ENCODE measurements at regions not wholly inside any gene's neighbourhood (a gene's known extent, or its start where the extent isn't known, plus 50 kb on each side); places are given as distances from the start of the nearest gene placed in this dataset.
A peak's percentile ranks its signal among the peaks of the same experiment; 100 is the strongest.
"Not testable (repeated sequence)": the region's sequence is repeated elsewhere in the genome, so short reads cannot be mapped to it uniquely, and the experiment has no call there.

DNA sequence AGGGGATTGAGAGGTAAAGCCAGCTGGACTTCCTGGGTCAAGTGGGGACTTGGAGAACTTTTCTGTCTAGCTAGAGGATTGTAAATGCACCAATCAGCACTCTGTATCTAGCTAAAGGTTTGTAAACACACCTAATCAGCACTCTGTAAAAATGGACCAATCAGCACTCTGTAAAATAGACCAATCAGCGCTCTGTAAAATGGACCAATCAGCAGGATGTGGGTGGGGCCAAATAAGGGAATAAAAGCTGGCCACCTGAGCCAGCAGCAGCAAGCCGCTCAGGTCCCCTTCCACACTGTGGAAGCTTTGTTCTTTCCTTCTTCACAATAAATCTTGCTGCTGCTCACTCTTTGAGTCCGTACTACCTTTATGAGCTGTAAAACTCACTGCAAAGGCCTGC is 87.7 kb downstream of the COPRS start:
- H3K4me3 ChIP-seq; ATAC-seq (replicated peaks in 6 of 8); in situ Hi-C loops (cut with MboI; ENCODE audit: low pct_unique_long_range_greater_than_20kb in 2 of 9, low sequenced_read_pairs in 9 of 9, unreplicated experiment in 9 of 9); H3K4me1 ChIP-seq (replicated peaks in 1 of 2); H3K27ac ChIP-seq: not testable (repeated sequence)
- WGBS, 10 experiments: 82 to 100% (median 97%) methylated on average over 1 to 3 of the region's 3 CpGs; no CpG with 5 or more reads in 6 of the 10 experiments

DNA sequence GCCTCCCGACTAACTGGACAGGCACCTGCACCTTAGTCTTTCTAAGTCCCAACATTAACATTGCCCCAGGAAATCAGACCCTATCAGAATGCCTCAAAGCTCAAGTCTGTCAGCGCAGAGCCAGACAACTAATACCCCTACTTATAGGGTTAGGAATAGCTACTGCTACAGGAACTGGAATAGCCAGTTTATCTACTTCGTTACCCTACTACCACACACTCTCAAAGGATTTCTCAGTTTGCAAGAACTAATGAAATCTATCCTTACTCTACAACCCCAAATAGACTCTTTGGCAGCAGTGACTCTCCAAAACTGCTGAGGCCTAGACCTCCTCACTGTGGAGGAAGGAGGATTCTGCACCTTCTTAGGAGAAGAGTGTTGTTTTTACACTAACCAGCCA is 88.5 kb downstream of the COPRS start:
- H3K27ac ChIP-seq; H3K4me1 ChIP-seq (replicated peaks in 1 of 2); in situ Hi-C loops (cut with MboI; ENCODE audit: low pct_unique_long_range_greater_than_20kb in 2 of 9, low sequenced_read_pairs in 9 of 9, unreplicated experiment in 9 of 9); ATAC-seq (replicated peaks in 6 of 8); H3K4me3 ChIP-seq: not testable (repeated sequence)
- 90 to 100% (median 100%) methylated on average over 1 to 3 of the region's 3 CpGs; no CpG with 5 or more reads in 3 of the 10 experiments for WGBS, 10 experiments

DNA sequence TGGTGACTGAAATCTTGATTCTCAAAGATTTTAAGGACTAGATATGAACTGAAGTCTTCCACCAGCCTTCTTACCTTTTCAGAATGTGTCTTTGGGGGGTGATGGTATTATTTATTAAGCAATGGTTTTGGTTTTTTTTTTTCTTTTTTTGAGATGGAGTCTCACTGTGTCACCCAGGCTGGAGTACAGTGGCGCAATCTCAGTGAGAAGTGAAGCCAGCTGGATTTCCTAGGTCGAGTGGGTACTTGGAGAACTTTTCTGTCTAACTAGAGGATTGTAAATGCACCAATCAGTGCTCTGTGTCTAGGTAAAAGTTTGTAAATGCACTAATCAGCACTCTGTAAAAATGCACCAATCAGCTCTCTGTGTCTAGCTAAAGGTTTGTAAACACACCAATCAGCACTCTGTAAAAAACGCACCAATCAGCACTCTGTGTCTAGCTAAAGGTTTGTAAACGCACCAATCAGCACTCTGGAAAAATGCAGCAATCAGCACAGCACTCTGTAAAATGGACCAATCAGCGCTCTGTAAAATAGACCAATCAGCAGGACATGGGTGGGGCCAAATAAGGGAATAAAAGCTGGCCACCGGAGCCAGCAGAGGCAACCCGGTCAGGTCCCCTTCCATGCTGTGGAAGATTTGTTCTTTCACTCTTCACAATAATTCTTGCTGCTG is 97.1 kb downstream of the COPRS start:
- H3K4me1 ChIP-seq (replicated peaks in 1 of 2); in situ Hi-C loops (cut with MboI; ENCODE audit: low pct_unique_long_range_greater_than_20kb in 2 of 9, low sequenced_read_pairs in 9 of 9, unreplicated experiment in 9 of 9); H3K4me3 ChIP-seq; ATAC-seq (replicated peaks in 6 of 8); H3K27ac ChIP-seq: not testable (repeated sequence)
- 68 to 92% (median 81%) methylated on average over 1 to 7 of the region's 7 CpGs; no CpG with 5 or more reads in 3 of the 10 experiments for WGBS, 10 experiments

DNA sequence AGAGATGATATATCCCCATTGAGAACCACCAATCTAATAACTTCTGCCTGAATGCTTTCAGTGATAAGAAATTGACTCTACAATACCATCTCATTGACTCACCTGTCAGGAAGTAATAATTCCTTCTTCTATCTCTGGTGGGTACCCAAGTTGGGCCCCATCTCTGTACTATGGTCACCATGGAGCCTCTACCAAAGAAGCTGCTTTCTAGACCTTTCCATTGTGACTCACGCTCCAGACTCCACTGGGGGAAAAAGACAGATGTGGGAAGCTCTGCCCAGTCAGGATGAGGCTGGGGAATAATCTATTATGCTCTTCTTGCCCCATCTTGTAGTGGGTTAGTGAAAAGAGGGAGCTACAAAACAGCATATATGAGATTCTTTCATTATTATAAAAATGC is 100.4 kb downstream of the COPRS start:
- H3K4me3 ChIP-seq: no peak overlapping the region
- ATAC-seq (replicated peaks in 6 of 8): peak in 1 of 8 experiments; percentile 21
- H3K4me1 ChIP-seq (replicated peaks in 1 of 2): no peaks in the 10 kb centered on the region
- 13 to 71% (median 42%) methylated on average over 1 of the region's 1 CpG; no CpG with 5 or more reads in 6 of the 10 experiments for WGBS, 10 experiments
- H3K27ac ChIP-seq: no peak overlapping the region
- in situ Hi-C loops (cut with MboI; ENCODE audit: low pct_unique_long_range_greater_than_20kb in 2 of 9, low sequenced_read_pairs in 9 of 9, unreplicated experiment in 9 of 9): no loop called here

DNA sequence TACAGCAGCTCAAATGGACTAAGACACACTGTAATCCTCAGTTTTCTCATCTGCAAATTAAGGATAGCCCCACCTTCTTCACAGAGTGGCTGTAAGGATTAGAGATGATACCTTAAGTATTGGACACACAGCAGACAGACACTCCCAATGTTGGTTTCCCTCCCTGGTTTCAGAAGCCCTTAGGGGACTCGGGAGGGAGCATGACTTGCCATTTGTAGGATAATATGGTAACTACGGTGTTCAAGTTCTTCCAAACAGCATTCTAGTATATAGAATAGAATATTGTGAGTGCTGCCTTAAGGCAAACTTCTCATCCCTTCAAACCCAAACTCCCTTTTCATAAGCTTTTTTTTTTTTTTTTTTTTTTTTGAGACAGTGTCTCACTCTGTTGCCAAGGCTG is 101.9 kb downstream of the COPRS start:
- in situ Hi-C loops (cut with MboI; ENCODE audit: low pct_unique_long_range_greater_than_20kb in 2 of 9, low sequenced_read_pairs in 9 of 9, unreplicated experiment in 9 of 9): no loop called here
- ATAC-seq (replicated peaks in 6 of 8): peak in 2 of 8 experiments; percentile 50 to 89
- H3K4me3 ChIP-seq: no peak overlapping the region
- WGBS, 10 experiments: 50 to 93% (median 80%) methylated on average over 1 to 2 of the region's 2 CpGs; no CpG with 5 or more reads in 4 of the 10 experiments
- no peak overlapping the region for H3K27ac ChIP-seq
- H3K4me1 ChIP-seq (replicated peaks in 1 of 2): no peaks in the 10 kb centered on the region

DNA sequence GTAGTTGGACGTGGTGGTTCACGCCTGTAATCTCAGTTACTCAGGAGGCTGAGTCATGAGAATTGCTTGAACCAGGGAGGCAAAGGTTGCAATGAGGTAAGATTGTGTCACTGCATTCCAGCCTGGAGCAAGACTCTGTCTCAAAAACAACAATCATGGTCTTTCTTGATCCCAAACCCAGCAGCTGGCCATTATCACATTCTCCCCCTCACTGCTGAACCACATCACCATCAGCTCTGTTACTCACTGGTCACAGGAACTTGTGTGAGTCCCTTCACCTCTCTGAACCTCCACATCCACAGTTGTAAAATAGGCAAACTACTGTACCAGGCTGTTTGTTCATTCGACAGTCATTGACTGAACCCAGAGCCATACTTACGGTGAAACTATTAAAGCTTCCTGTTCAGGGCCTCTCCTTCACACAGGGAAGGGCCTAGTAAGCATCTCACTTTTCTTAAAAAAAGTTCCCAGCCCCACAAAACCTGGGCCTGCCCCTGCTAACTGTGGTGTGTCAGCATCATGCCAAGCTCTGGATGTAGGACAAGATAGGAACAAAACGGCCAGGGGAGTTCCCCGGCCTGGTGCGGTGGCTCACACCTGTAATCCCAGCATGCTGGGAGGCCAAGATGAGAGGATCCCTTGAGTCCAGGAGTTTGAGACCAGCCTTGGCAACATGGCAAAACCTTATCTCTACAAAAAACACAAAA is 104.7 kb downstream of the COPRS start:
- no peak overlapping the region for H3K27ac ChIP-seq
- ATAC-seq (replicated peaks in 6 of 8): no peak
- H3K4me3 ChIP-seq: no peak overlapping the region
- in situ Hi-C loops (cut with MboI; ENCODE audit: low pct_unique_long_range_greater_than_20kb in 2 of 9, low sequenced_read_pairs in 9 of 9, unreplicated experiment in 9 of 9): no loop called here
- H3K4me1 ChIP-seq (replicated peaks in 1 of 2): no peaks in the 10 kb centered on the region
- 18 to 98% (median 84%) methylated on average over 2 to 4 of the region's 7 CpGs; no CpG with 5 or more reads in 3 of the 10 experiments for WGBS, 10 experiments

DNA sequence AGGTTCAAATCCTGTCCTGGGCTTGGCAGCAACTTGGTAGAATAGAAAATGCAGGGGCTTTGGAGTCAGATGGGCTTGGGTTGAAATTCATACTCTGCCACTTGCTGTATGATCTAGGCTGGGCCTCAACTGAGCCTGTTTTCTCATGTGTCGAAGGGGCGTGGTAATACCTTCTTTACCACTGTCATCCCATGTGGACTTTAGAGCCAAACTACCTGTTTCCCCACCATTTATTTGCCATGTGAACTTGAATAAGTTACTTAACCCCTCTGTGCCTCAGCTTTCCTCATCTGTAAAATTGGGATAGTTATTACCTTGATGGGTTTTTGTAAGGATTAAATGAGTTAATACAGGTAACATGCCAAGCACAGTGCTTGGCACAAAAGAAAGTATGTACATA is 106.0 kb downstream of the COPRS start:
- H3K27ac ChIP-seq: no peak overlapping the region
- no peaks in the 10 kb centered on the region for H3K4me1 ChIP-seq (replicated peaks in 1 of 2)
- ATAC-seq (replicated peaks in 6 of 8): no peak
- in situ Hi-C loops (cut with MboI; ENCODE audit: low pct_unique_long_range_greater_than_20kb in 2 of 9, low sequenced_read_pairs in 9 of 9, unreplicated experiment in 9 of 9): no loop called here
- no peak overlapping the region for H3K4me3 ChIP-seq
- WGBS, 10 experiments: 90 to 100% (median 100%) methylated on average over 1 to 2 of the region's 2 CpGs; no CpG with 5 or more reads in 6 of the 10 experiments

DNA sequence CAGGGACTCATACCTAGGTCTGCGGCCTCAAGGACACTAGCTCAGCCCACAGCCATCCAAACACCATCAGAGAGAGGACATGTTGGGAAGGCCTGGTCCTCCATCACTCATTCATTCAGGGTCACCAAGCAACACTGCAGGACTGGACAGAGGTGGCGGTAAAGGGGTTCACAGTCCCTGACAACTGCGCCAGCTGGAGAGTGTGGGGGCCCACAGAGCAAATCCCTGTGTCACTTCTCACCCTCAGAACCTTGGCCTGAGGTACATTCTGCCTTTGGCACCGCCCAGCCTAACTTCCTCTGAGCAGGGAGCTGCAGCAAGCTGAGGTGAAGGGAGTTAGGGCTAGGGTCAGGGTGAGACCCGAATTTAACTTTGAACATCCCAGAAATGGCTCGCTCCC is 106.5 kb downstream of the COPRS start:
- Histone ChIP-seq H3K4me1 (replicated peaks in 1 of 2) (no peaks in the 10 kb centered on the region), H3K4me3 (no peak overlapping the region), H3K27ac (no peak overlapping the region)
- in situ Hi-C loops (cut with MboI; ENCODE audit: low pct_unique_long_range_greater_than_20kb in 2 of 9, low sequenced_read_pairs in 9 of 9, unreplicated experiment in 9 of 9): no loop called here
- ATAC-seq (replicated peaks in 6 of 8): no peak
- WGBS, 10 experiments: 90 to 100% (median 97%) methylated on average over 1 to 5 of the region's 6 CpGs; no CpG with 5 or more reads in 6 of the 10 experiments

DNA sequence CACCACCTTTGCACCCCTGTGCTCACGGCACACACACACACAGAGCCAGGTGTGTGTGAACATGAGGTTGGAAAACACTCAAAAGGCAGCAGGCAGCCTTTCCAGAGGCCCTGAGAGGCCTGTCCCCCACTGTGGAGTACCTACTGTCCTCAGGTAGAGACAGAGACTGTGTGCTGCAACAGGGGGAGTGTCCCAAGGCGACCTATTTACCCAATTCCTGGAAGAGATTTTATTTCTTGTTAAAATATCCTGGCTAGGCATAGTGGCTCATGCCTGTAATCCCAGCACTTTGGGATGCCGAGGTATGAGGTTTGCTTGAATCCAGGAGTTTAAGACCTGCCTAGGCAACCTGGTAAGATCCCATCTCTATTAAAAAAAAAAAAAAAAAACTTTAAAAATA is 108.5 kb downstream of the COPRS start:
- ATAC-seq (replicated peaks in 6 of 8): no peak
- in situ Hi-C loops (cut with MboI; ENCODE audit: low pct_unique_long_range_greater_than_20kb in 2 of 9, low sequenced_read_pairs in 9 of 9, unreplicated experiment in 9 of 9): no loop called here
- WGBS, 10 experiments: 80 to 100% (median 89%) methylated on average over 1 to 3 of the region's 3 CpGs; no CpG with 5 or more reads in 4 of the 10 experiments
- Histone ChIP-seq H3K4me3 (no peak overlapping the region), H3K4me1 (replicated peaks in 1 of 2) (no peaks in the 10 kb centered on the region), H3K27ac (no peak overlapping the region)

DNA sequence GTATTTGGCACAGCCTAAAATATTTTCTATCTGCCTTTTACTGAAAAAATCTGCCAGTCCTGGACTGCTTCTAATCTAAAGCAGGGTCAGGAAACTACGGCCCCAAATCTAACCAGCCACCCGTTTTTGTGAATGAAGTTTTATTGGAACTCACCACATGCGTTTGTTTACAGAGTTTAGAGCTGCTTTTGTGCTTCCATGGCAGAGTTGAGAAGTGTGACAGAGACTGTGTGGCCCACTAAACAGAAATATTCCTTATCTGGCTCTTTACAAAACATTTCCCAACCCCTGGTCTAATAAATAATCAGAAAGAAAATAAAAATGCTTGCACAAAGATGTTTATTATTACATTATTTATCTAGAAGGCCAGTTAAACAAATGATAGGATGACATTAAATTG is 110.2 kb downstream of the COPRS start:
- Histone ChIP-seq H3K4me3 (no peak overlapping the region), H3K4me1 (replicated peaks in 1 of 2) (peaks cover 3 to 4% of the 10 kb centered on the region in 2 donors), H3K27ac (no peak overlapping the region)
- WGBS, 10 experiments: 0 to 76% (median 42%) methylated on average over 1 to 3 of the region's 3 CpGs; no CpG with 5 or more reads in 3 of the 10 experiments
- in situ Hi-C loops (cut with MboI; ENCODE audit: low pct_unique_long_range_greater_than_20kb in 2 of 9, low sequenced_read_pairs in 9 of 9, unreplicated experiment in 9 of 9): no loop called here
- no peak for ATAC-seq (replicated peaks in 6 of 8)

DNA sequence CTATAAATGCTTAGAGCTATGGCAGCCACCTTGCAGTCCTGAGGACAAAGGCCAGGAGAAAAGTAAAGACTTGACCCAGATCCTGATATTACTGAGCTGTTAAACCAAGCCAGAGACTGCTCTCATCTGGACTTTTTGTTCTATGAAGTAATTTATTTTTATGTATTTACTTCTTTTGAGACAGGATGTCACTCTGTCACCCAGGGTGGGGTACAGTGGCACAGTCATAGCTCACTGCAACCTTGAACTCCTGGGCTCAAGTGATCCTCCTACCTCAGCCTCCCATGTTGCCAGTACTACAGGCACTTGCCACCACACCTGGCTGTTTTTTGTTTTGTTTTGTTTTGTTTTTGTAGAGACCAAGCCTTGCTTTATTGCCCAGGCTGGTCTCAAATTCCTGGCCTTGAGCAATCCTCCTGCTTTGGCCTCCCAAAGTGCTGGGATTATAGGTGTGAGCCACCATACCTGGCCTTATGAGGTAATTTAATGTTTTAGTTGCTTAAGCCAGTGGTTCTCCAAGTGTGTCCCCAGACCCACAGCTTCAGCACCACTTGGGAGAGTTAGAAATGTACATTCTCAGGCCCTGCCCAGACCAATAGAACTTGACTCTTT is 112.1 kb downstream of the COPRS start:
- no peak for ATAC-seq (replicated peaks in 6 of 8)
- in situ Hi-C loops (cut with MboI; ENCODE audit: low pct_unique_long_range_greater_than_20kb in 2 of 9, low sequenced_read_pairs in 9 of 9, unreplicated experiment in 9 of 9): no loop called here
- H3K4me3 ChIP-seq: no peak overlapping the region
- no peak overlapping the region for H3K27ac ChIP-seq
- peaks cover 3 to 8% of the 10 kb centered on the region in 2 donors for H3K4me1 ChIP-seq (replicated peaks in 1 of 2)

DNA sequence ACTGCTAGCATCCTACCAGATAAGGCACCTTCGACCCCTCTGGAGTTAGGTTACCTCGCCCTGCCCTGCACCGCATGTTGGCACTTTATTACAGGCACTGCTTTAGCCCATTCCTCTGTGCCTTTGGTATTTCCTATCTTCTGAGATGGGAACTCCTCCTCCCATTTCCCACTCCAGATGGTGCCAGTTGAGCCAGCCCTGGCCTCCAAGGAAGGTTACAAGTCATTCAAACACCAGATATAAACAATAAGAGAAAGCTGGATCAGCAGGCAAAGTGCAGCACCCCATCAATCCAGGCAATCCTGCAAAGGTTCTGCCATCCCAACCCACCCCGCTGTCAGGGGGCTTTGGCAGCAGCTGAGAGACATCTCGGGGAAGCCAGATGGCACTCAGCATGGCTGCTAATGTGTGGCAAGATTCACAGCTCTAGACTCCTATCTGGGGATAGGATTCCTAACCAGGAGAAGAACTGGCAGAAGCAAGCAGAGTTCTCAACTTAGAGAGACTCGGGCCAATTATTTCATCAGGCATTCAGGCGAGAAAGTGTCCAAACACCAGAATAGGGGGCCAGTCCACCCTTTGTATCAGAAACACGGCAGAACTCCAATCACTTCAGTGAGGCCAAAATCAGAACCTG is 113.0 kb downstream of the COPRS start:
- 68 to 100% (median 94%) methylated on average over 1 to 4 of the region's 8 CpGs; no CpG with 5 or more reads in 1 of the 10 experiments for WGBS, 10 experiments
- Histone ChIP-seq H3K4me1 (replicated peaks in 1 of 2) (peaks cover 3 to 8% of the 10 kb centered on the region in 2 donors), H3K27ac (no peak overlapping the region), H3K4me3 (no peak overlapping the region)
- in situ Hi-C loops (cut with MboI; ENCODE audit: low pct_unique_long_range_greater_than_20kb in 2 of 9, low sequenced_read_pairs in 9 of 9, unreplicated experiment in 9 of 9): no loop called here
- ATAC-seq (replicated peaks in 6 of 8): no peak

DNA sequence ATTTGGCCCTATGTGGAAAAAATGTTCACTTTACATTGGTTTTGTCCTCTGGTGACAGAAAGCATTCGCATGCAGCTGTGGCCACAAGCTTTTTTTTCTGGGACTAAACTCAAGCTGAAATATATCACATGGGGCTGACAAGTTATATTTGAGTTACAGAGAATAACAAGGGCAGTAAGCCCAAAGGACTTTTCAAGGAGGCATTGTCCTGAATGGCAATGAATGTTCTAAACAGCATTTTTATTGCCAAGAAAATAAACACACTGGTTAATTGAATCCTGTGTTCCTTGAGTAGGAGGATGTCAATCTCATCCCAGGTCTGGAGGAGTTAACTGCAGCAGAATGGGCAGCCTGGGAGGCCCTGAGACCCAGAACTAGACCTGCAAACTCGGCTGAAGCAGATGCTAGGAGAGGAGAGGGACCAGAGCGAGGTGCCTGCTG is 114.5 kb downstream of the COPRS start:
- no peak overlapping the region for H3K27ac ChIP-seq
- peak in 4 of 8 experiments; percentile 25 to 87 (median 53) for ATAC-seq (replicated peaks in 6 of 8)
- in situ Hi-C loops (cut with MboI; ENCODE audit: low pct_unique_long_range_greater_than_20kb in 2 of 9, low sequenced_read_pairs in 9 of 9, unreplicated experiment in 9 of 9): no loop called here
- 6 to 50% (median 16%) methylated on average over 1 to 3 of the region's 3 CpGs; no CpG with 5 or more reads in 3 of the 10 experiments for WGBS, 10 experiments
- no peak overlapping the region for H3K4me3 ChIP-seq
- peaks cover 3 to 8% of the 10 kb centered on the region in 2 donors for H3K4me1 ChIP-seq (replicated peaks in 1 of 2)

Measured in motor neuron (in vitro differentiated cells).